ENCODE measurements at regions not wholly inside any gene's neighbourhood (a gene's known extent, or its start where the extent isn't known, plus 50 kb on each side); places are given as distances from the start of the nearest gene placed in this dataset.

DNA sequence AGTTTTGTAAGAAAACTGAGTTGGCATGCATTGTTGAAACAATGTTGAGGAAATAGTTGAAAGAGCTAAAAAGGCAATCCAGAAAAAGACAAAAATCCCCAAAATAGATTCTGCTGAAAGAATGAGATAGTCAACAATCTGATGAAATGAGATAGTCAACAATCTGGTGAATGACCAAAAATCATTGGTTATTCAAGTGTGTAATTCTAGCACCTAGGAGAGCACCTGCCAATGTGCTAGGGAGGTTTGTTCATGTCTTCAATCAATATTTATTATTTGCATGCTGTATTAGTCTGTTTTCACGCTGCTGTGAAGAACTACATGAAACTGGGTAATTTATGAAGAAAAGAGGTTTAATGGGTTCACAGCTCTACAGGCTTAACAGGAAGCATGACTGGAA lies 307.1 kb upstream of the HSF2 start:
- H3K9me1 ChIP-seq (ENCODE audit: control insufficient read depth, insufficient read depth, low read length) = no peaks in the 10 kb centered on the region
- FAIRE-seq (no peak), DNase-seq (ENCODE audit: extremely low read depth in 1 of 4, low spot score in 3 of 4) (no peak), ATAC-seq (no peak)
- in situ Hi-C loops (cut with MboI) = no loop called here
- no peaks in the 10 kb centered on the region for H3K4me1 ChIP-seq (replicated peaks in 1 of 2; ENCODE audit: control insufficient read depth in 2 of 2, insufficient read depth in 2 of 2, low read length in 2 of 2)
- no peaks in the 10 kb centered on the region for H4K20me1 ChIP-seq (replicated peaks; ENCODE audit: control insufficient read depth, insufficient read depth, low read length)
- H2AFZ ChIP-seq (ENCODE audit: low read depth, low read length) = no peak overlapping the region
- POLR2A ChIA-PET = no interaction called here
- no peak overlapping the region for H3K4me2 ChIP-seq (ENCODE audit: insufficient read depth, low read length)
- CTCF ChIA-PET (ENCODE audit: low intra/inter-chr PET ratio) = no interaction called here
- no peak overlapping the region for H3K4me3 ChIP-seq
- 0% methylated on average over 1 of the region's 1 CpG for WGBS (ENCODE audit: insufficient coverage, low coverage, missing lambda C conversion rate)
- no peak overlapping the region for H3K9ac ChIP-seq (ENCODE audit: insufficient read depth in 1 of 2, low read depth in 2 of 2, low read length in 2 of 2)
- intact Hi-C loops (cut with micrococcal nuclease) = no loop called here
- no peaks in the 10 kb centered on the region for H3K27me3 ChIP-seq (ENCODE audit: control insufficient read depth in 2 of 2, insufficient read depth in 2 of 2, low read length in 2 of 2)
- no peak overlapping the region for H3K27ac ChIP-seq (ENCODE audit: extremely low read depth, low read depth, low read length)
- H3K79me2 ChIP-seq (ENCODE audit: control insufficient read depth, insufficient read depth, low read length) = no peaks in the 10 kb centered on the region
- no peaks in the 10 kb centered on the region; the same call in 1 of the 2 replicates for H3K9me3 ChIP-seq (replicated peaks; ENCODE audit: control insufficient read depth, insufficient read depth, low read depth, low read length)
- no TSS peak for BruUV-seq (replicated peaks)
- no peaks in the 10 kb centered on the region for H3K36me3 ChIP-seq (ENCODE audit: control insufficient read depth, insufficient read depth, low read length)
- no peak for TF ChIP-seq ATF1 (CRISPR knock-in tag; IDR thresholded peaks at IDR 0.05)
- no peak for TF ChIP-seq ATF1 (tag; IDR thresholded peaks at IDR 0.05)
- TF ChIP-seq ZNF583 (CRISPR knock-in tag; IDR thresholded peaks at IDR 0.05) = no peak
- TF ChIP-seq EHMT2 (IDR thresholded peaks at IDR 0.05) = no peak
- TF ChIP-seq, protein P1, sequence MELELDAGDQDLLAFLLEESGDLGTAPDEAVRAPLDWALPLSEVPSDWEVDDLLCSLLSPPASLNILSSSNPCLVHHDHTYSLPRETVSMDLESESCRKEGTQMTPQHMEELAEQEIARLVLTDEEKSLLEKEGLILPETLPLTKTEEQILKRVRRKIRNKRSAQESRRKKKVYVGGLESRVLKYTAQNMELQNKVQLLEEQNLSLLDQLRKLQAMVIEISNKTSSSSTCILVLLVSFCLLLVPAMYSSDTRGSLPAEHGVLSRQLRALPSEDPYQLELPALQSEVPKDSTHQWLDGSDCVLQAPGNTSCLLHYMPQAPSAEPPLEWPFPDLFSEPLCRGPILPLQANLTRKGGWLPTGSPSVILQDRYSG (tag; conservative IDR thresholded peaks at IDR 0.05; ENCODE audit: low read depth) = no peak
- TF ChIP-seq, protein P2, sequence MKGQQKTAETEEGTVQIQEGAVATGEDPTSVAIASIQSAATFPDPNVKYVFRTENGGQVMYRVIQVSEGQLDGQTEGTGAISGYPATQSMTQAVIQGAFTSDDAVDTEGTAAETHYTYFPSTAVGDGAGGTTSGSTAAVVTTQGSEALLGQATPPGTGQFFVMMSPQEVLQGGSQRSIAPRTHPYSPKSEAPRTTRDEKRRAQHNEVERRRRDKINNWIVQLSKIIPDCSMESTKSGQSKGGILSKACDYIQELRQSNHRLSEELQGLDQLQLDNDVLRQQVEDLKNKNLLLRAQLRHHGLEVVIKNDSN (CRISPR knock-in tag; IDR thresholded peaks at IDR 0.05) = no peak
- no peak for TF ChIP-seq ZC3H4 (CRISPR knock-in tag; IDR thresholded peaks at IDR 0.05; ENCODE audit: borderline replicate concordance)
- no peak for TF ChIP-seq BRD4 (IDR thresholded peaks at IDR 0.05)
- no peak for TF ChIP-seq TARDBP (IDR thresholded peaks at IDR 0.05)
- TF ChIP-seq PCBP2 (IDR thresholded peaks at IDR 0.05; ENCODE audit: low read depth, low read length, poor library complexity, severe bottlenecking) = no peak
- TF ChIP-seq YBX1 (IDR thresholded peaks at IDR 0.05) = no peak
- TF ChIP-seq, protein P3, sequence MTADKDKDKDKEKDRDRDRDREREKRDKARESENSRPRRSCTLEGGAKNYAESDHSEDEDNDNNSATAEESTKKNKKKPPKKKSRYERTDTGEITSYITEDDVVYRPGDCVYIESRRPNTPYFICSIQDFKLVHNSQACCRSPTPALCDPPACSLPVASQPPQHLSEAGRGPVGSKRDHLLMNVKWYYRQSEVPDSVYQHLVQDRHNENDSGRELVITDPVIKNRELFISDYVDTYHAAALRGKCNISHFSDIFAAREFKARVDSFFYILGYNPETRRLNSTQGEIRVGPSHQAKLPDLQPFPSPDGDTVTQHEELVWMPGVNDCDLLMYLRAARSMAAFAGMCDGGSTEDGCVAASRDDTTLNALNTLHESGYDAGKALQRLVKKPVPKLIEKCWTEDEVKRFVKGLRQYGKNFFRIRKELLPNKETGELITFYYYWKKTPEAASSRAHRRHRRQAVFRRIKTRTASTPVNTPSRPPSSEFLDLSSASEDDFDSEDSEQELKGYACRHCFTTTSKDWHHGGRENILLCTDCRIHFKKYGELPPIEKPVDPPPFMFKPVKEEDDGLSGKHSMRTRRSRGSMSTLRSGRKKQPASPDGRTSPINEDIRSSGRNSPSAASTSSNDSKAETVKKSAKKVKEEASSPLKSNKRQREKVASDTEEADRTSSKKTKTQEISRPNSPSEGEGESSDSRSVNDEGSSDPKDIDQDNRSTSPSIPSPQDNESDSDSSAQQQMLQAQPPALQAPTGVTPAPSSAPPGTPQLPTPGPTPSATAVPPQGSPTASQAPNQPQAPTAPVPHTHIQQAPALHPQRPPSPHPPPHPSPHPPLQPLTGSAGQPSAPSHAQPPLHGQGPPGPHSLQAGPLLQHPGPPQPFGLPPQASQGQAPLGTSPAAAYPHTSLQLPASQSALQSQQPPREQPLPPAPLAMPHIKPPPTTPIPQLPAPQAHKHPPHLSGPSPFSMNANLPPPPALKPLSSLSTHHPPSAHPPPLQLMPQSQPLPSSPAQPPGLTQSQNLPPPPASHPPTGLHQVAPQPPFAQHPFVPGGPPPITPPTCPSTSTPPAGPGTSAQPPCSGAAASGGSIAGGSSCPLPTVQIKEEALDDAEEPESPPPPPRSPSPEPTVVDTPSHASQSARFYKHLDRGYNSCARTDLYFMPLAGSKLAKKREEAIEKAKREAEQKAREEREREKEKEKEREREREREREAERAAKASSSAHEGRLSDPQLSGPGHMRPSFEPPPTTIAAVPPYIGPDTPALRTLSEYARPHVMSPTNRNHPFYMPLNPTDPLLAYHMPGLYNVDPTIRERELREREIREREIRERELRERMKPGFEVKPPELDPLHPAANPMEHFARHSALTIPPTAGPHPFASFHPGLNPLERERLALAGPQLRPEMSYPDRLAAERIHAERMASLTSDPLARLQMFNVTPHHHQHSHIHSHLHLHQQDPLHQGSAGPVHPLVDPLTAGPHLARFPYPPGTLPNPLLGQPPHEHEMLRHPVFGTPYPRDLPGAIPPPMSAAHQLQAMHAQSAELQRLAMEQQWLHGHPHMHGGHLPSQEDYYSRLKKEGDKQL (CRISPR knock-in tag; IDR thresholded peaks at IDR 0.05; ENCODE audit: borderline replicate concordance) = no peak
- TF ChIP-seq SOX6 (IDR thresholded peaks at IDR 0.05) = no peak
- TF ChIP-seq RB1 (IDR thresholded peaks at IDR 0.05; ENCODE audit: low read depth) = no peak
- TF ChIP-seq RBM17 (IDR thresholded peaks at IDR 0.05; ENCODE audit: borderline replicate concordance, low read depth, low read length) = no peak
- TF ChIP-seq, protein P4, sequence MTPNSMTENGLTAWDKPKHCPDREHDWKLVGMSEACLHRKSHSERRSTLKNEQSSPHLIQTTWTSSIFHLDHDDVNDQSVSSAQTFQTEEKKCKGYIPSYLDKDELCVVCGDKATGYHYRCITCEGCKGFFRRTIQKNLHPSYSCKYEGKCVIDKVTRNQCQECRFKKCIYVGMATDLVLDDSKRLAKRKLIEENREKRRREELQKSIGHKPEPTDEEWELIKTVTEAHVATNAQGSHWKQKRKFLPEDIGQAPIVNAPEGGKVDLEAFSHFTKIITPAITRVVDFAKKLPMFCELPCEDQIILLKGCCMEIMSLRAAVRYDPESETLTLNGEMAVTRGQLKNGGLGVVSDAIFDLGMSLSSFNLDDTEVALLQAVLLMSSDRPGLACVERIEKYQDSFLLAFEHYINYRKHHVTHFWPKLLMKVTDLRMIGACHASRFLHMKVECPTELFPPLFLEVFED (CRISPR knock-in tag; conservative IDR thresholded peaks at IDR 0.05) = no peak

Data from K562 (cell line).